RCC 7860 (cell line): ENCODE measurements at regions not wholly inside any gene's neighbourhood (a gene's known extent, or its start where the extent isn't known, plus 50 kb on each side); places are given as distances from the start of the nearest gene placed in this dataset.
"Not testable (repeated sequence)": the region's sequence is repeated elsewhere in the genome, so short reads cannot be mapped to it uniquely, and the experiment has no call there.

Experiments used
- DNase-seq: peaks from one replicate; pipeline ENCODE4 v3.0.0-alpha.2; 2015; ENCODE audit warnings: low spot score
- FAIRE-seq: peaks from 2 replicates; lab custom pipeline; 2012; peaks lifted over from hg19 to GRCh38; lab: Jason Lieb, UNC

DNA sequence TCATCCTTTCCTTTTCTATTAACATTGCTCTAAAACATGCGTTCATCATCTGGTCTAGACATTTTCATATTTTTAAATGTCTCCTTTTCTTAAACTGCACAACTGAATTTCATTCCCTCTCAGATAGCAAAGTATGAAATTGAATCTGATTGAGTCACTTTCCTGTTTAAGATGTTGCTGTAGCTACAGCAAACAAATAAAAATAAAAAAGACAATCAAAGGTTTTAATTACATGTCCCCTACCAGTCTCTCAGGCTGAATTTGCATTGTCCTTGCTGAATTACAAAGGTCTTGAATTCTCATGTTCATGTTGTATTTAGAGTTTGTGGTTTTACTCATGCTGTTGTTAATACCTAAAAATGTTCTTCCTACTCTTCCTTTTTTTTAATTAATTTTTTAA is 537.9 kb upstream of the LRATD1 start:
- DNase-seq (no peak), FAIRE-seq (no peak)

DNA sequence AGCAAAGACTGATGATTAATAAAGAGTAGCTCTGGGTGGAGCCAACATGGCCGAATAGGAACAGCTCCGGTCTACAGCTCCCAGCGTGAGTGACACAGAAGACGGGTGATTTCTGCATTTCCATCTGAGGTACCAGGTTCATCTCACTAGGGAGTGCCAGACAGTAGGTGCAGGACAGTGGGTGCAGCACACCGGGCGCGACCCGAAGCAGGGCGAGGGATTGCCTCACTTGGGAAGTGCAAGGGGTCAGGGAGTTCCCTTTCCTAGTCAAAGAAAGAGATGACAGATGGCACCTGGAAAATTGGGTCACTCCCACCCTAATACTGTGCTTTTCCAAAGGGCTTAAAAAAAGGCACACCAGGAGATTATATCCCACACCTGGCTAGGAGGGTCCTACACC is 533.4 kb upstream of the LRATD1 start:
- not testable (repeated sequence) for DNase-seq, FAIRE-seq

DNA sequence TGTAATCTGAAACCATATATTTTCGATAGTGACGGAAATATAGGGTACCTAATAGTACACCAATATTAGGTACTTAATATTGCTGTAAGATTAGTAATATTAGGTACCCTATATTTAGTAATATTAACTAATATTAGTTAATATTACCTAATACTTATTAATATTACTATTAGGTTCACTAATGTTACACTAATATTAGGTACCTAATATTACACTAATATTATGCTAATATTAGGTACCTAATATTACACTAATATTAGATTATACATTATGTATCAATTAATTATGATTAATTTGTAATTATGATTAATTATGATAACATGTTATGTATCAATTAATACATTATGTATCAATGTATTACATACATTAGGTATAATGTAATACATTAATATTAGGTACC is 518.2 kb upstream of the LRATD1 start:
- FAIRE-seq: peak; percentile 23

DNA sequence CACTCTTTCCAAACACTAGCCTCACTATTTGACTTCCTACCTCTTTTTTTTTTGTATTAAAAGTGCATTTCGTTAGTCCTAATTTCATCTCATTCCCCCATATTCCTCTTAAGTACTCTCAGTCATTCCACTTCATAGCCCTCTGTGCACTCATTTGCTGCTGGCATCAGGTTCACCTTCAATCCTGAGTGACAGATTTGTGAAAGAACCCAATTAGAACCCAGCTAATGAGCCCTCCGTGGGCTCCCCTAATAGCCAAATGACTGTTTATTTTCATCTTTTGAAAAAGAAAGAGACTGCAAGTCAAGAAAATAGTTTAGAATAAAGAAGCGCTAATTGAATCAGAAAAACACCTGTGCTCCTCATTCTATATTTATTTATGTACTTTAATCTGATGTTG is 512.1 kb upstream of the LRATD1 start:
- FAIRE-seq: no peak

More for the DNA sequence above, 518.2 kb upstream of the LRATD1 start:
- no peak for DNase-seq

DNA sequence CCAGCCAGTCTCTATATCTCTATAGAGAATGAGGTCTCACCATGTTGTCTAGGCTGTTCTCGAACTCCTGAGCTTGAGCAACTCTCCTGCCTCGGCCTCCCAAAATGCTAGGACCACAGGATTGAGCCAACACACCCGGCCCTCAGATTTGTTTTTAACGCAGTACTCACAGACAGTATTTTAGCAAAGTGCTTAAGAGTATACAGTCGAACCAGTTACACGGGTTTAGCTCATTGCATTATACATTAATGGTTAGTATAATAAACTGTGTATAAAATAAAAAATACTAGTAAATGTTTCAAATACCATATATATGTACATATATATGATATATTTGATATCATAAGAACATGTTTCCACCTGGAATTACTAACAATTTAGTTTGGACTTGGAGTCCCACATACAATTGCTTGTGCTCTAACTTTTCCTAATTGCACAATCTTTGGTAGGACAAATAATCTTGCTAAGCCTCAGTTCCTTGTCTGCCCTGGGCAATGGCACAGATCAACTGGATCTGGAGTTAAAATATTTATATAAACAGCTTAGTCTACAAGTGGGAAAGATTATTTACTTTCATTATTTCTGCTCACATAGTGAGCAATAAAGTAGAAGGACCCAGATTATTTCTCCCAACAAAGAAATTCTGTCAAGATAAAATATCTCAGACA is 508.9 kb upstream of the LRATD1 start:
- FAIRE-seq (no peak), DNase-seq (no peak)

More for the DNA sequence above, 512.1 kb upstream of the LRATD1 start:
- DNase-seq: no peak

DNA sequence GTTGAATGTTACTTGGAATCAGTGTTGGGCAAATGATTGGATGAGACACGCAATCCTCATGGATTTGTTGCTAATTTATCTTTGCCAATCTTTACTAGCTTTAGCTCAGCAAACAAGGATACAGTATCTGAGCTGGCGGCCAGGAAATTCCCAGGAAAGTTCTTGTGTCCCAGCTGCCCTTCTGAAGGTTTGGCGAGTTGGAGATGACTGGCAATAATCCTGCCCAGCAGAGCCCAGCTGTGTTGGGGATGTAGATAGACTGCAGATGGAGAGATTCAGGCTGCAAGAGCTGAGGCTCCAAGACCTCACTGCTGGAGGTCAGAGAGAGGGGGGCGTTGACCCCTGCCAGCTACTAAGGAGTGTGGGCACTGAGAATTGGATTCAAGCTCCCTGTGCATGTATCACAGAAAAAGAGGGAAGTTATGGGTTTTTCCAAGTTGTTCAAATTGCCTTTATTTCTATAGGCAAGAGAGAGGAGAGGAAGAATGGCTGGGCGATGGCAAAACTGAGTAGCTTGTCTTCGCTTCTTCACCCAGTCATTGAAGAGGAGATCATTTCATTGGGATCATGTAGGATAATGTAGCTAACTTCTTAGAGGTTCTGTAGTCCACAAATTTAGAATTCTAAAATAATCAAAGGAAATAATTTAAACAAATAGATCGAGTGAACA is 506.8 kb upstream of the LRATD1 start:
- no peak for FAIRE-seq
- DNase-seq: no peak

DNA sequence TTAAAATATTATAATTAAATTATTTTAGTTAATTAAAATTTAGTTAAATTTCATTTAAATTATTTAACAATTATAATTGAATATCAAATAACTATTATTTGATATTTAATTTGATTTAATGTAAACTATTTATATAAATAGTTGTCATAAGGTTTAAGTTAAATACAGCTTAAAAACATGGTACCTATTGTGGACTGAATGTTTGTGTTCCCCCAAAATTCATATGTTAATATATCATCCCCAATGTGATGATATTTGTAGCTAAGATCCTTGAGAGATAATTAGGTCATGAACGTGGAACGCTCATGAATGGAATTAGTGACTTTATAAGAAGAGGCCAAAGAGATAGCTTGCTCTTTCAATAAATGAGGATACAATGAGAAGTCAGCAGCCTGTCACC is 505.7 kb upstream of the LRATD1 start:
- no peak for DNase-seq
- no peak for FAIRE-seq

DNA sequence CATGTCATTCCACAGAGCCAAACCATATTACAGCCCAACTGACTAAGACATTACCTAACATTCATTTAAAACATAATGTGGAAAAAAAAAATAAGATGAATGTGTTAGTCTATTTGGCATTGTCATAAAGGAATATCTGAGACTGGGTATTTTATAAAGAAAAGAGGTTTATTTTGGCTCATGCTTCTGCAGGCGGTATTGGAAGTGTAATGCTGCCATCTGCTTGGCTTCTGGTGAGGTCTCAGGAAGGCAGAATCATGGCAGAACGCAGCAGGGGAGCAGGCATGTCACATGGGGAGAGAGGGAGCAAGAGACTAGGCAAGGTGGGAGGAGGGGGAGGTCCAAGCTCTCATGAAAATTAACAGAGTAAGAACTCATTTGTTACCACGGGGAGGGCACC is 504.8 kb upstream of the LRATD1 start:
- DNase-seq (no peak), FAIRE-seq (no peak)

DNA sequence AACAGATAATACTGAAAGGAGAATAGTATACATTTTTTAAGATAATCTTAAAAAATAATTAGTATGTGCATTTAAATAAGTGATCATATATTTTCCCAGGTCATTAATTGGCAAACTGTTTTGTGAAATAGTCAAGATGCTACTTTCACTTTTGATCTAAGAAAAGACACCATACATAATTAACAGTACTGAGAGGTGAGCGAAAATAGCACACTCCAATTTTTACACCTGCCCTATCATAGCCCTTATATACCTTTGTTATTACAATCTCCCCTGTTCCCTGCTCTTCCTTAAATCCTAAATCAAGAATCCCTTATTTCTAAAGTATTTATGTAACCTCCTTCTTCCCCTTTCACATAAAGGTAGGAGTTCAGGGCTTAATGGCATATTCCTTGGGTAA is 500.1 kb upstream of the LRATD1 start:
- DNase-seq (no peak), FAIRE-seq (no peak)

DNA sequence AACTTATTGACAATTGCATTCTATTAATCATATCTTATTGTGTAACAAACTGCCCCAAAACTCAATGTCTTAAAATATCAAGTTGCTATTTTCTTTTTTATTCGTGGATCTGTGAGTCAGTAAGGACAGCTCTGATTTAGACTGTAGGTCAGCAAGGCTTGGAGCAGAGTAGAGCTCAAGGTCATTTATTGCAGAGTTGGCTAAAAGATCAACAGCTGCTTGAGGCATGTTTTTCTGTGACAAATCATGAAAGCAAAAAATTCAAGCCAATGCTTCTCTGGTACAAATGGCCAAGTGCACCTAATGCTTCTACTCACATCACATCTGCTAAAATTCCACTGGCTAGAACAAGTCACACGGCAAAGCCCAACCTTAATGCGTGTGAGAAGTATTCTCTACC is 497.7 kb upstream of the LRATD1 start:
- no peak for FAIRE-seq
- DNase-seq: no peak

DNA sequence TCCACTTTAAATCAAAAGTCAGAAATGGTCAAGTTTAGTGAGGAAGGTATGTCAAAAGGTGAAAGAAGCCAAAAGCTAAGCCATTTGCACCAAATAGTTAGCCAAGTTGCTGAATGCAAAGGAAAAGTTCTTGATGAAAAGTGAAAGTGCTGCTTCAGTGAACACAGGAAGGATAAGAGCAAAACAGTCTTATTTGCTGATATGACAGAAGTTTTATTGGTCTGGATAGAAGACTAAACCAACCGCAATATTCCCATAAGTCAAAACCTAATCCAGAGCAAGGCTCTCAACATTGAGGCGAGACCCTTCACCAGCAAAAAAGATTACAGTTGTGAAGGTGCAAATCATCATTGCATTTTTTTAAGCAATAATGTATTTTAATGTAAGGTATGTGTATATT is 496.5 kb upstream of the LRATD1 start:
- FAIRE-seq (no peak), DNase-seq (no peak)

DNA sequence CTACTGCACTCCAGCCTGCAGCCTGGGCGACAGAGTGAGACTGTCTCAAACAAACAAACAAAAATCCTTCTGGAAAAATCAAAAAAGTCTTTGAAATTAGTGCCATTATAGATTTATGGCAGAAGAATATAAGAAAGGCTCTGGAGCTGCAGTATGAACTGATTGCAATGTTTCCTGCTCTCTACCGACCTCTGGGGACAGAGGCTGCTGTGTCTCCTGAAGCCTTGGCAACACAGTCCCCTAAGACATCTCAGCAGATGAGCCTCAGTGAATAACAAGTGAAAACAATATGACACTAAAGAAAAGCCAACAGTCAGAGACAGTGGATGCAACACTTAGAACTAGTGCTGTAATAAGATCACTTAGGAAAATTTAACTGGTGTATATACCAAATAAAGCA is 494.9 kb upstream of the LRATD1 start:
- no peak for FAIRE-seq

DNA sequence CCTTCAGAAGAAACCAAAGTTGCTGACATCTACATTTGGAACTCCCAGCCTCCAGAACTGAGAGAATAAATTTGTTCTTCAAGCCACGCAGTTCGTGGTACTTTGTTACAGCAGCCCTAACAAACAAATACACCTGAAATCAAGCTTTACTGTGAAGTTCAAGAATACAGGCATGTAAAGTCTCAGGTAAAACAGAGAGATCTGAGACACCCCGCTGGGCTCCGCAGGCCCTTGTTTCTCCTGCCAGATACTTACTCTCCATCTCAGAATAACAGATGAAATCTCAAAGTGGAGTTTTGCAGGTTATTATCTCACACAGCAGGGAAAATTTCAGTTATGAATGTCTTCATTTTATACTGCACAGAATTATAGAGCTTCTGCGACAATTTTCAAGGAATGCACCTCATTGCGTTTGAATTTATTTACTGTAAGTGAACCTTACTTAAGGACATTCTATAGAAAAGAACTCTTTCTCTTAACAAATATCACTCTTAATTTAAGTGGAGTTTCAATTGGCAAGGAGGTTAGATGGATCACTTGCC is 492.4 kb upstream of the LRATD1 start:
- FAIRE-seq: no peak
- DNase-seq: no peak

More for the DNA sequence above, 494.9 kb upstream of the LRATD1 start:
- no peak for DNase-seq

DNA sequence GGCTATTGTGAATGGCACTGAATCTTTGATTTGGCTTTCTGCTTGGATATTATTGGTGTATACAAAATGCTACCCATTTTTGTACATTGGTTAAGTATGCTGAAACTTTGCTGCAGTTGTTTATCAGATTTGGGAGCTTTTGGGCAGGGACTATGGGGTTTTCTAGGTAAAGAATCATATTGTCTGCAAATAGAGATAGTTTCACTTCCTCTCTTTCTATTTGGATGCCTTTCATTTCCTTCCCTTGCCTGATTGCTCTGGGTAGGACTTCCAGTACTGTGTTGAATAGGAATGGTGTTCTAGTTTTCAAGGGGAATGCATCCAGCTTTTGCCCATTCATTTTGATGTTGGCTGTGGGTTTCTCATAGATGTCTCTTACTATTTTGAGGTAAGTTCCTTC is 489.1 kb upstream of the LRATD1 start:
- FAIRE-seq: no peak
- no peak for DNase-seq

DNA sequence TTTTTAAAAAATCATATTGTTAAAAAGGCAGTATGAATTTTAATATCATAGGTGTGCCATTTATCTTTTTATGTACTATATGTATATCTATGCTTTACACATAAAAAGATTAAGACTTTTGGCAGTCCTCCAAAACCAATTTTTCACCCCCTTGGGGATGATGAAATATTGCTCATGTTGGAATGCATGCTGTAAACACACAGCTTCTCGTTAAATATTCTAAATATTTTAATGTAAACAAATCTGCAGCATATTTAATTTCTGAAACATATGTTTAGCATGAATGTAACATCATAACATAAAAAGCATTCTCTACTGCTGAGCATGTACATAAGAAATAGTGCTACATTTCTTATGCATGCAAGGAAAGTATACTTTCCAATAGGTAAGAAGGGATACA is 484.3 kb upstream of the LRATD1 start:
- no peak for FAIRE-seq
- DNase-seq: no peak

DNA sequence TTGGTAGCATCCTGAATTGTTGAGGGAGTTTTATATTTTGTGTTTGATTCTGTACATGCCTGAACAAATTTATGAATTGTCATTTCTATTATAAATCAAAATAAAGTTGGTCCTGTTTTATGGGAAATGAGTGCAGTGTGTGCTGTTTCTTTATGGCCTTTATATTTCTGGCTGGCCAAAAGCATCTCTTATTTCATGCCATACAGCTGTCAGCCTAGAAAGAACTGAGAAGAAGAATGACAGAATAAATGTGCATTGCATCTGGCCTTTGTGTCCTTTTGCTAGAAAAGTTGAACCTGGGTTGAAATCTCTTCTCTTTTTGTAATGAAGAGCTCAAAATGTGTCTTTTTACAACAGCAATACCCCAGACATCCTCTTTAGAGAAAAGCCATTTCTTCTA is 474.7 kb upstream of the LRATD1 start:
- FAIRE-seq: no peak
- no peak for DNase-seq

DNA sequence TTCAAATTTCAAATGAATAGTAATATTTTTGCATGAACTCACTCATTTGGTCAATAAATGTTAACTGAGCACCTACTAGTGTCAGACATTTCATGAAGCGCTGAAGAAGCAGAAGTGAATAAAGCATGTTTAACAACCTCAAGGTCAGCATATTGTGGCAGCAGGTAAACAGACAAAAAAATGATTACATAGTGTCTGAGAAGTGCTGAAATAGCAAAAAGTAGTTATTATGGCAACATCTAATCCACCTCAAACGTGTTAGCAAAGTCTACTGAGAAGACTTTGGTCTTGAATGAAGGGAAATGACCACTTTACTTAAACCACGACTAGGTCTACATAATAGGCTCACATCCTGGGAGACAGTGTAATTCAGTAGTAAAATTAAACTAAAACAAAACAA is 452.2 kb upstream of the LRATD1 start:
- no peak for FAIRE-seq
- no peak for DNase-seq

DNA sequence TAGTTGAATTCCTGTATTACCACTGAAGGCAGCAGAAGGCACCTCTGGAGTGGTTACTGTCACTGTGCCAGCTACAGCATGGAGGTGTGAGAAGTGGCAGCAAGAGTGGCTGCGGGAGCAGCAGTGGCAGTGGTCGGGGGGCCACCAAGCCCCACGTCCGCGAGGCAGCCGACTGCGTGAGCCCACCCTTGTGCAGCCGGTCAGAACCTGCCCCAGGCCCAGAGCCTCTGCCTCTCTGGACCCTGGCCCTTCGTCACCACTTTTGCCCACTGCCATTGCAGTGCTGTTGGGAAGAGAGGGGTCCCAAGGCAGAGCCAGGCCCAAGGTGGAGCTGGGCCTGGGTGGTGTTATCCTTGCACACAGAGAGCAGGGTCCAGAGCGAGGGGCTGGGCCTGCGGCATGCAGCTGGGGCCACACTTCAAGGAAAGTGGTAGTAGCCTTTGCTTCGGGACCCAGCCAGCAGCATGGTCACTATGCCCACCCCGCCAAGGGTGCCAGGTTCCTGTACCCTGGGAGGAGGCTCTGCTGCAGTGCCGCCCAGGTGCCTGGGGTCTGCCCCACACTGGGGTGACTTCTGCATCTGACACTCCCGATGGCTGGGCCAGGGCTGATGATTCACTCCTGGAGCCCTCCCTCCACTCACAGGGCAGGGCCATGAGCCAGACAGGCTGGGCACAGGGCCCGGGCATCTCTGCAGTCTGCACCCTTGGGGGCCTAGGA is 450.1 kb upstream of the LRATD1 start:
- DNase-seq: no peak
- no peak for FAIRE-seq

DNA sequence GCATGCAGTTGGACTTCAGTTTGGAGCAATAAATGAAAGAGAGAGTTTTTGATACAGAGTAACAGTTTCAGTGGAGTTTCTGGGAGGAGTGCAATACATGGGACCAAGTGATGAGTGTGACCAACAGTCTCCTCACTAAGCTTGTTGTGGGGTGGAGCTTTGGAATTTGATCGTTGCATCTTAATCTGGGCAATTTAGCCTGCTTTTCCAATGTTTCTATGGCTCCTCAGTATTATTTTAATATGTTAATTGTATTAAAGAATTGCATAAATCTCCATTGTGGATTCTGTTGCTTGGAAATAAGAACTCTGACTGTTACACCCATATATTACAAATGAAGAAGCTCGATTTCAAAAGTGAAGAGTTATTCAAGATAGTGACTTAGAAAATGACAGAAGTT is 446.6 kb upstream of the LRATD1 start:
- FAIRE-seq (no peak), DNase-seq (no peak)

DNA sequence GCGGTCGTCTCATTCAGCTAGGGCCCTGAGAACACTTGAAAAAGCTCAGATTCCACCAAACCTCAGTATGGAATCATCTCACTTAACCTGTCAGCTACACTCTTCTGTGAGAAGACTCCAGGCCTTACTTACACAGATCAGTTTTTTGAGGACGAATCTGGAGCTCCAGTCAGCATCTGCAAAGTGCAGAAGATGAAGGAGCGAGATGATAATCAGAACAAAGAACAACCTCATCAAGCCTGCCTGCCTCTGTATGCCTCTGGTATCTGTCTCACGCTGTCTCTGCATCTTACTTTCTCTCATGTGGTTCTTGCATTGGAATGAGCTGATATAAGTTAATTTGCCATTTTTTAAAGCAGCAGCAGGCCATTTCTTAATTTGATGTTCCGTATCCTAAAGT is 444.1 kb upstream of the LRATD1 start:
- no peak for FAIRE-seq
- no peak for DNase-seq

DNA sequence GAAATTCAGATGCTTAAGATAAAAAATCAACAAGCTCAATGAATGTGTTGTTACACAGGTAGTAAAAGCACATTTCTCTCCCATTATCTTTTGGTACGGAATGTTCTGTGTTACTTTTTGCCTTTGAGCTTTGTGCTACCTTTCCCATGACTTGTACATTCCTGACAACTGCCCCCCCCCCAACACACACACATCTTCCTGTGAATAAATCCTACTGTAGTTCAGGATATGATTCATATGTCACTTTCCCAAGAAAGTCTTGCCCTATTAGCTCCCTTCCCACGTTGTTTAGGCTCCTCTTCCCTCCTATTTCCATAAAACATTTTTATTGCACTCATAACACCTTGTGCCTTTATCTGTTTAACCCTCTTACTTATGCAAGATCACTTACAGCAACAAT is 442.6 kb upstream of the LRATD1 start:
- FAIRE-seq: no peak
- no peak for DNase-seq

DNA sequence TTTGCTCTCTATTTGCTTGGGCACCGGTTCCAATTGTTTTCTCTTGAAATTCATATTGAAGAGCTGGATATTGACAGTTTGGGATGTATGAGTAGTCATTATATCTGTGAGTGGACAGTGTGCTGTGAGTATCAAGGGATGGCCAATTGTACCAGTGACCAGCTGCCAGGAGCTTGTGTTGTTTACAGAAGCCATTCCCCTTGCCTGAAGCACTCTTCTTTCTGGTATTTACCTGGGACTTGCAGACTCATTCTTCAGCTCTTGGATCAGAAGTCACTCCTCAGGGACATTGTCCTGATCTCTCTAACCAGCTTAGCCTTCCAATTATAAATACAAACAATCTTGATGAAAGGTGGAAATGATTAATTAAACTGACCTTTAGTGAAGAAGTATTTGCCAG is 438.3 kb upstream of the LRATD1 start:
- no peak for DNase-seq
- FAIRE-seq: no peak
